ENCODE measurements at regions not wholly inside any gene's neighbourhood (a gene's known extent, or its start where the extent isn't known, plus 50 kb on each side); places are given as distances from the start of the nearest gene placed in this dataset.

- no peaks in the 10 kb centered on the region for H3K36me3 ChIP-seq
- no peak for TF ChIP-seq Cebpa-rat (IDR thresholded peaks at IDR 0.05)
- H3K9ac ChIP-seq = no peak overlapping the region
- H3K4me2 ChIP-seq = no peak overlapping the region
- H3K9me3 ChIP-seq (replicated peaks in 1 of 11) = no peaks in the 10 kb centered on the region
- H3K27ac ChIP-seq = no peak overlapping the region
- no peaks in the 10 kb centered on the region for H4K20me1 ChIP-seq
- H3K27me3 ChIP-seq = no peaks in the 10 kb centered on the region
- H3K4me3 ChIP-seq = no peak overlapping the region
- no peaks in the 10 kb centered on the region for H3K4me1 ChIP-seq
Measured at GRCh38 chr6:91449539-91449938, 862.7 kb upstream of the MAP3K7 start.

GRCh38 chr6:91447530-91448254 is 860.8 kb upstream of the MAP3K7 start:
- H3K4me2 ChIP-seq = no peak overlapping the region
- H3K4me3 ChIP-seq = no peak overlapping the region
- H4K20me1 ChIP-seq = no peaks in the 10 kb centered on the region
- H3K27me3 ChIP-seq = no peaks in the 10 kb centered on the region
- no peaks in the 10 kb centered on the region for H3K9me3 ChIP-seq (replicated peaks in 1 of 11)
- no peak overlapping the region for H3K9ac ChIP-seq
- H3K27ac ChIP-seq = no peak overlapping the region
- H3K36me3 ChIP-seq = no peaks in the 10 kb centered on the region
- TF ChIP-seq Cebpa-rat (IDR thresholded peaks at IDR 0.05) = no peak
- no peaks in the 10 kb centered on the region for H3K4me1 ChIP-seq

- Histone ChIP-seq H3K4me1 (no peaks in the 10 kb centered on the region), H3K36me3 (no peaks in the 10 kb centered on the region), H3K9me3 (replicated peaks in 1 of 11) (no peaks in the 10 kb centered on the region), H3K4me3 (no peak overlapping the region), H3K4me2 (no peak overlapping the region), H3K9ac (no peak overlapping the region), H3K27me3 (no peaks in the 10 kb centered on the region), H4K20me1 (no peaks in the 10 kb centered on the region), H3K27ac (no peak overlapping the region)
- no peak for TF ChIP-seq Cebpa-rat (IDR thresholded peaks at IDR 0.05)
Measured at GRCh38 chr6:91447081-91447480, 860.2 kb upstream of the MAP3K7 start.

GRCh38 chr6:91443405-91443804 is 856.5 kb upstream of the MAP3K7 start:
- no peaks in the 10 kb centered on the region for H4K20me1 ChIP-seq
- no peak overlapping the region for H3K4me3 ChIP-seq
- H3K9me3 ChIP-seq (replicated peaks in 1 of 11) = no peaks in the 10 kb centered on the region
- no peaks in the 10 kb centered on the region for H3K4me1 ChIP-seq
- no peak overlapping the region for H3K27ac ChIP-seq
- H3K4me2 ChIP-seq = no peak overlapping the region
- H3K9ac ChIP-seq = no peak overlapping the region
- TF ChIP-seq Cebpa-rat (IDR thresholded peaks at IDR 0.05) = no peak
- no peaks in the 10 kb centered on the region for H3K36me3 ChIP-seq
- H3K27me3 ChIP-seq = no peaks in the 10 kb centered on the region

- Histone ChIP-seq H3K4me1 (no peaks in the 10 kb centered on the region), H3K4me2 (no peak overlapping the region), H4K20me1 (no peaks in the 10 kb centered on the region)
Measured at GRCh38 chr6:91442342-91442741, 855.5 kb upstream of the MAP3K7 start.

GRCh38 chr6:91438570-91438969 is 851.7 kb upstream of the MAP3K7 start:
- no peak overlapping the region for H3K27ac ChIP-seq
- no peaks in the 10 kb centered on the region for H3K36me3 ChIP-seq
- H3K9me3 ChIP-seq (replicated peaks in 1 of 11) = no peaks in the 10 kb centered on the region
- no peaks in the 10 kb centered on the region for H4K20me1 ChIP-seq
- TF ChIP-seq Cebpa-rat (IDR thresholded peaks at IDR 0.05) = no peak
- H3K9ac ChIP-seq = no peak overlapping the region
- H3K27me3 ChIP-seq = no peaks in the 10 kb centered on the region
- no peak overlapping the region for H3K4me3 ChIP-seq
- no peak overlapping the region for H3K4me2 ChIP-seq
- no peaks in the 10 kb centered on the region for H3K4me1 ChIP-seq

More at GRCh38 chr6:91442342-91442741, 855.5 kb upstream of the MAP3K7 start:
- H3K9ac ChIP-seq = no peak overlapping the region
- H3K9me3 ChIP-seq (replicated peaks in 1 of 11) = no peaks in the 10 kb centered on the region
- TF ChIP-seq Cebpa-rat (IDR thresholded peaks at IDR 0.05) = no peak
- H3K27ac ChIP-seq = no peak overlapping the region
- H3K27me3 ChIP-seq = no peaks in the 10 kb centered on the region
- H3K36me3 ChIP-seq = no peaks in the 10 kb centered on the region
- no peak overlapping the region for H3K4me3 ChIP-seq

GRCh38 chr6:91437315-91437729 is 850.5 kb upstream of the MAP3K7 start:
- Histone ChIP-seq H3K4me3 (no peak overlapping the region), H3K4me1 (no peaks in the 10 kb centered on the region), H3K36me3 (no peaks in the 10 kb centered on the region), H4K20me1 (no peaks in the 10 kb centered on the region), H3K9ac (no peak overlapping the region), H3K27me3 (no peaks in the 10 kb centered on the region), H3K9me3 (replicated peaks in 1 of 11) (no peaks in the 10 kb centered on the region), H3K4me2 (no peak overlapping the region), H3K27ac (no peak overlapping the region)
- no peak for TF ChIP-seq Cebpa-rat (IDR thresholded peaks at IDR 0.05)

GRCh38 chr6:91436448-91436847 is 849.6 kb upstream of the MAP3K7 start:
- no peak overlapping the region for H3K9ac ChIP-seq
- H4K20me1 ChIP-seq = no peaks in the 10 kb centered on the region
- H3K27ac ChIP-seq = no peak overlapping the region
- no peaks in the 10 kb centered on the region for H3K9me3 ChIP-seq (replicated peaks in 1 of 11)
- TF ChIP-seq Cebpa-rat (IDR thresholded peaks at IDR 0.05) = no peak
- H3K4me2 ChIP-seq = no peak overlapping the region
- no peaks in the 10 kb centered on the region for H3K36me3 ChIP-seq
- H3K4me3 ChIP-seq = no peak overlapping the region
- H3K4me1 ChIP-seq = no peaks in the 10 kb centered on the region
- no peaks in the 10 kb centered on the region for H3K27me3 ChIP-seq

- Histone ChIP-seq H3K4me1 (no peaks in the 10 kb centered on the region), H3K9me3 (replicated peaks in 1 of 11) (no peaks in the 10 kb centered on the region), H4K20me1 (no peaks in the 10 kb centered on the region), H3K4me3 (no peak overlapping the region), H3K4me2 (no peak overlapping the region), H3K9ac (no peak overlapping the region), H3K27ac (no peak overlapping the region), H3K27me3 (no peaks in the 10 kb centered on the region), H3K36me3 (no peaks in the 10 kb centered on the region)
- no peak for TF ChIP-seq Cebpa-rat (IDR thresholded peaks at IDR 0.05)
Measured at GRCh38 chr6:91435630-91436029, 848.8 kb upstream of the MAP3K7 start.

GRCh38 chr6:91434576-91434975 is 847.7 kb upstream of the MAP3K7 start:
- Histone ChIP-seq H3K9me3 (replicated peaks in 1 of 11) (no peaks in the 10 kb centered on the region), H3K4me2 (no peak overlapping the region), H3K27ac (no peak overlapping the region), H3K27me3 (no peaks in the 10 kb centered on the region), H3K4me1 (no peaks in the 10 kb centered on the region), H3K36me3 (no peaks in the 10 kb centered on the region), H3K9ac (no peak overlapping the region), H3K4me3 (no peak overlapping the region), H4K20me1 (no peaks in the 10 kb centered on the region)
- TF ChIP-seq Cebpa-rat (IDR thresholded peaks at IDR 0.05) = no peak

All from BLaER1 treated with 17β-estradiol and CSF1 and Interleukin-3, amounts not matched to agents 10 nM and 100 nM (cell line).